ENCODE measurements at regions not wholly inside any gene's neighbourhood (a gene's known extent, or its start where the extent isn't known, plus 50 kb on each side); places are given as distances from the start of the nearest gene placed in this dataset.

DNA sequence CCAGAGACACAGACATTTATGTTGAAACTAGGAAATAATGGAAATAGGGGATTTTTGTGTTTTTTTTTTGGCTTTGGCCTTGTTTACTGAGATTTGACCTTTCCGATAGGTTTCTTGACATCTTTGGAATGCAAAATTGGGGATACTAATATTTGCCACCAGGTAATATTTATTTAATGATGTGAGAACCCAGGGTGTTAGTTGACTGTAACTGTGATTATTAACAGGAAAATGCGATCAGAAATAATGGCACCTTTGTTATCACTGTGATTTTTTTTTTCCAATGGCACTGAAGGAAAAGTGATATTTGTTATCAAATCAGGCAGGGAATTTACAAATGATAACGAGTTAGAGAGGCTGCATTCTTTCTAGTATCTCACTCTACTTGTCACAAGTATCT is 330.5 kb downstream of the SOX4 start:
- no peak for TF ChIP-seq TAF1 (IDR thresholded peaks at IDR 0.05; ENCODE audit: low read depth)
- TF ChIP-seq, protein P1, sequence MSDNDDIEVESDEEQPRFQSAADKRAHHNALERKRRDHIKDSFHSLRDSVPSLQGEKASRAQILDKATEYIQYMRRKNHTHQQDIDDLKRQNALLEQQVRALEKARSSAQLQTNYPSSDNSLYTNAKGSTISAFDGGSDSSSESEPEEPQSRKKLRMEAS (IDR thresholded peaks at IDR 0.05): no peak
